Kidney (tissue), 13 donors: ENCODE measurements at regions not wholly inside any gene's neighbourhood (a gene's known extent, or its start where the extent isn't known, plus 50 kb on each side); places are given as distances from the start of the nearest gene placed in this dataset.

Source experiments
- DNase-seq, 5 donors: peaks; one replicate each; pipeline ENCODE4 v3.0.0-alpha.2; 2013 to 2020
- FAIRE-seq: peaks from 2 replicates; lab custom pipeline; 2012; peaks lifted over from hg19 to GRCh38; lab: Jason Lieb, UNC
- H3K27ac ChIP-seq, 2 donors: one replicate each; pipeline ENCODE4 v1.7.0; 2013; ENCODE audit warnings: low read depth in 2 of 2, low read length in 2 of 2, inconsistent platforms in 1 of 2
- H3K27me3 ChIP-seq: one replicate; pipeline ENCODE4 v1.7.1; 2013; ENCODE audit warnings: low read length, inconsistent platforms; ENCODE audit not compliant: control insufficient read depth, insufficient read depth
- H3K36me3 ChIP-seq, 3 donors: one replicate each; pipeline versions ENCODE4 v1.7.0 to v1.7.1; 2013; ENCODE audit warnings: low read length in 3 of 3, control low read depth in 1 of 3, inconsistent platforms in 1 of 3; ENCODE audit not compliant: insufficient read depth in 3 of 3, control insufficient read depth in 2 of 3
- H3K4me1 ChIP-seq, 3 donors: one replicate each; pipeline versions ENCODE4 v1.7.0 to v1.7.1; 2013; ENCODE audit warnings: low read length in 3 of 3, inconsistent platforms in 1 of 3, low read depth in 1 of 3; ENCODE audit not compliant: control insufficient read depth in 2 of 3, insufficient read depth in 2 of 3
- H3K4me3 ChIP-seq, 3 donors: one replicate each; pipeline versions ENCODE4 v1.7.0 to v1.8.1; 2013; ENCODE audit warnings: low read length in 3 of 3, control low read depth in 1 of 3, inconsistent platforms in 1 of 3
- H3K9ac ChIP-seq, 3 donors: one replicate each; pipeline versions ENCODE4 v1.7.0 to v1.7.1; 2013; ENCODE audit warnings: low read length in 3 of 3, control low read depth in 1 of 3, inconsistent platforms in 1 of 3
- H3K9me3 ChIP-seq, 3 donors: one replicate each; pipeline versions ENCODE4 v1.7.0 to v1.7.1; 2013; ENCODE audit warnings: low read length in 3 of 3, control low read depth in 1 of 3, inconsistent platforms in 1 of 3; ENCODE audit not compliant: control insufficient read depth in 2 of 3, insufficient read depth in 1 of 3
- CTCF ChIP-seq: IDR thresholded peaks from 3 replicates; pipeline ENCODE4 v1.5.1; 2012; ENCODE audit warnings: mild to moderate bottlenecking, moderate library complexity, borderline replicate concordance; ENCODE audit not compliant: insufficient read depth; ENCODE audit errors: extremely low read depth
- intact Hi-C: fragments of 100-400 bp; cut with DNase I; formaldehyde crosslinking; loops from one replicate; pipeline ENCODE4 v1.11.1; 2022
- donor health status: control.
- donor health status: control.
- donor health status: control.
- donor health status: control.
- donor health status: control.
- donor health status: DM: yes; HTN: yes; CAD: no.
- donor health status: Normal renal cell carcinoma (clear cell type).

GRCh38 chr6:130577178-130577919, 211.5 kb downstream of the TMEM200A start:
- Histone ChIP-seq H3K27me3 (no peaks in the 10 kb centered on the region), H3K4me1 (no peaks in the 10 kb centered on the region), H3K9ac (no peak overlapping the region), H3K9me3 (no peaks in the 10 kb centered on the region), H3K27ac (no peak overlapping the region), H3K4me3 (no peak overlapping the region), H3K36me3 (no peaks in the 10 kb centered on the region)
- intact Hi-C loops = no loop called here
- no peak for DNase-seq
- no peak for FAIRE-seq
- no peak for TF ChIP-seq CTCF

- no peak for FAIRE-seq
- Histone ChIP-seq H3K9me3 (no peaks in the 10 kb centered on the region), H3K4me1 (no peaks in the 10 kb centered on the region), H3K4me3 (no peak overlapping the region), H3K27ac (no peak overlapping the region), H3K36me3 (no peaks in the 10 kb centered on the region), H3K27me3 (no peaks in the 10 kb centered on the region), H3K9ac (no peak overlapping the region)
- intact Hi-C loops = no loop called here
- DNase-seq = no peak
- no peak for TF ChIP-seq CTCF
Observed at GRCh38 chr6:130578713-130579112, 212.9 kb downstream of the TMEM200A start.

GRCh38 chr6:130583268-130583667, 217.5 kb downstream of the TMEM200A start:
- Histone ChIP-seq H3K36me3 (no peaks in the 10 kb centered on the region), H3K27me3 (no peaks in the 10 kb centered on the region), H3K4me1 (no peaks in the 10 kb centered on the region), H3K9me3 (no peaks in the 10 kb centered on the region), H3K4me3 (no peak overlapping the region), H3K9ac (no peak overlapping the region), H3K27ac (no peak overlapping the region)
- no peak for TF ChIP-seq CTCF
- intact Hi-C loops = no loop called here
- DNase-seq (no peak), FAIRE-seq (no peak)

GRCh38 chr6:130585587-130585986, 219.8 kb downstream of the TMEM200A start:
- no peak for DNase-seq
- no peaks in the 10 kb centered on the region for H3K9me3 ChIP-seq
- H3K27me3 ChIP-seq = no peaks in the 10 kb centered on the region
- H3K9ac ChIP-seq = no peak overlapping the region
- intact Hi-C loops = no loop called here
- H3K4me3 ChIP-seq = no peak overlapping the region
- FAIRE-seq = no peak
- no peak overlapping the region for H3K27ac ChIP-seq
- no peaks in the 10 kb centered on the region for H3K4me1 ChIP-seq
- no peak for TF ChIP-seq CTCF
- H3K36me3 ChIP-seq = no peaks in the 10 kb centered on the region
